SK-N-SH (cell line): ENCODE measurements at regions not wholly inside any gene's neighbourhood (a gene's known extent, or its start where the extent isn't known, plus 50 kb on each side); places are given as distances from the start of the nearest gene placed in this dataset.

Experiments
- CTCF ChIA-PET: fragments of 300-600, 350-600 bp; formaldehyde crosslinking; extraction: SDS; loops from one replicate; lab custom pipeline; 2021; lab: Yijun Ruan, JAX
- POLR2A ChIA-PET: fragments of 350-600 bp; sonication (Branson Sonifier 250); formaldehyde crosslinking; extraction: SDS; loops from one replicate; lab custom pipeline; 2020; ENCODE audit warnings: antibody characterized with exemption, inconsistent platforms; lab: Yijun Ruan, JAX
- DNase-seq: peaks from one replicate; pipeline ENCODE4 v3.0.0; 2012
- H2AFZ ChIP-seq: fragments of 200-600 bp; sonication (generic); 2 replicates; pipeline ENCODE4 v1.8.1; 2016; ENCODE audit warnings: antibody characterized with exemption, mild to moderate bottlenecking, low read depth
- H3F3A ChIP-seq: fragments of 200-600 bp; sonication (generic); replicated peaks from 2 replicates; pipeline ENCODE3; 2016; ENCODE audit warnings: antibody characterized with exemption, mild to moderate bottlenecking; ENCODE audit not compliant: insufficient read depth
- H3K27ac ChIP-seq, 2 experiments: fragments of 200-500 bp in 1 of 2; fragments of 200-600 bp in 1 of 2; sonication (Bioruptor generic) in 1 of 2; sonication (generic), shearing (Covaris generic) in 1 of 2; 2 replicates each; pipeline versions ENCODE4 v1.5.1 to v1.6.1; 2014 to 2016; ENCODE audit warnings: low read depth in 2 of 2, inconsistent platforms in 1 of 2, low read length in 1 of 2, mild to moderate bottlenecking in 1 of 2, mixed read lengths in 1 of 2
- H3K27me3 ChIP-seq: fragments of 200-600 bp; sonication (generic), shearing (Covaris generic); 2 replicates; pipeline ENCODE4 v1.6.1; 2016; ENCODE audit warnings: mixed run types; ENCODE audit not compliant: insufficient read depth
- H3K36me3 ChIP-seq, 2 experiments: fragments of 200-500 bp in 1 of 2; fragments of 200-600 bp in 1 of 2; sonication (Bioruptor generic) in 1 of 2; sonication (generic) in 1 of 2; replicated peaks in 1 of 2; 2 replicates each; pipeline versions ENCODE3 to v1.5.1; 2014 to 2016; ENCODE audit warnings: low read length in 1 of 2, mild to moderate bottlenecking in 1 of 2; ENCODE audit not compliant: insufficient read depth in 2 of 2, control insufficient read depth in 1 of 2
- H3K4me1 ChIP-seq, 2 experiments: fragments of 200-500 bp in 1 of 2; fragments of 200-600 bp in 1 of 2; sonication (Bioruptor generic) in 1 of 2; sonication (generic), shearing (Covaris generic) in 1 of 2; 2 replicates each; pipeline versions ENCODE4 v1.5.1 to v1.6.1; 2014 to 2016; ENCODE audit warnings: low read depth in 1 of 2, low read length in 1 of 2, mixed run types in 1 of 2; ENCODE audit not compliant: insufficient read depth in 2 of 2, control insufficient read depth in 1 of 2
- H3K4me2 ChIP-seq: fragments of 200-600 bp; sonication (generic), shearing (Covaris generic); 2 replicates; pipeline ENCODE4 v1.6.1; 2017; ENCODE audit warnings: mixed run types
- H3K4me3 ChIP-seq, 2 experiments: fragments of 200-500 bp in 1 of 2; fragments of 200-600 bp in 1 of 2; sonication (Bioruptor generic) in 1 of 2; sonication (generic), shearing (Covaris generic) in 1 of 2; 2 replicates each; pipeline versions ENCODE4 v1.5.1 to v1.8.1; 2014 to 2016; ENCODE audit warnings: low read depth in 2 of 2, inconsistent platforms in 1 of 2, low read length in 1 of 2, mild to moderate bottlenecking in 1 of 2, mixed read lengths in 1 of 2, moderate library complexity in 1 of 2
- H3K79me2 ChIP-seq: fragments of 200-600 bp; sonication (generic); 2 replicates; pipeline ENCODE4 v1.8.1; 2017; ENCODE audit warnings: mild to moderate bottlenecking; ENCODE audit not compliant: insufficient read depth
- H3K9ac ChIP-seq: fragments of 200-600 bp; sonication (generic); 2 replicates; pipeline ENCODE4 v1.6.1; 2017; ENCODE audit warnings: mixed run types
- H3K9me2 ChIP-seq: fragments of 200-600 bp; sonication (generic); 2 replicates; pipeline ENCODE4 v1.6.1; 2017; ENCODE audit warnings: mixed run types
- H3K9me3 ChIP-seq: fragments of 200-600 bp; sonication (generic); 2 replicates; pipeline ENCODE4 v1.6.1; 2017; ENCODE audit warnings: mixed run types, mild to moderate bottlenecking, moderate library complexity
- H4K20me1 ChIP-seq: fragments of 200-600 bp; sonication (generic); 2 replicates; pipeline ENCODE4 v1.6.1; 2017; ENCODE audit warnings: mild to moderate bottlenecking, mixed run types; ENCODE audit not compliant: insufficient read depth
- ELF1 ChIP-seq: IDR thresholded peaks from 2 replicates; pipeline ENCODE4 v1.4.0; 2012
- GABPA ChIP-seq: IDR thresholded peaks from 2 replicates; pipeline ENCODE4 v1.4.0; 2012; ENCODE audit warnings: low read depth, mild to moderate bottlenecking
- GATA2 ChIP-seq: sonication (generic); formaldehyde crosslinking; IDR thresholded peaks from 2 replicates; pipeline ENCODE4 v1.5.0; 2020; ENCODE audit warnings: mild to moderate bottlenecking, missing genetic modification reagents
- MEF2A ChIP-seq: IDR thresholded peaks from 2 replicates; pipeline ENCODE4 v1.4.0; 2012; ENCODE audit warnings: low read depth, borderline replicate concordance
- NFIC ChIP-seq: IDR thresholded peaks from 2 replicates; pipeline ENCODE4 v1.4.0; 2012; ENCODE audit warnings: borderline replicate concordance
- RAD21 ChIP-seq: IDR thresholded peaks from 2 replicates; pipeline ENCODE4 v1.6.1; 2012; ENCODE audit warnings: mild to moderate bottlenecking, low read length
- RCOR1 ChIP-seq: fragments of 150-350 bp; IDR thresholded peaks from 2 replicates; pipeline ENCODE4 v1.6.1; 2017; ENCODE audit warnings: antibody characterized with exemption, low read length
- TAF1 ChIP-seq: IDR thresholded peaks from 2 replicates; pipeline ENCODE4 v1.6.1; 2012; ENCODE audit warnings: low read depth, mild to moderate bottlenecking, low read length, moderate library complexity, borderline replicate concordance
- TCF12 ChIP-seq: IDR thresholded peaks from 2 replicates; pipeline ENCODE4 v1.4.0; 2012
- WGBS: methylation state at CpG from one replicate; pipeline ENCODE4 v1.1.6; 2017; ENCODE audit warnings: low lambda C conversion rate; 5-methylcytosine and 5-hydroxymethylcytosine counted together
- TF ChIP-seq, protein P1 (sequence below): fragments of 150-350 bp; IDR thresholded peaks from 2 replicates; pipeline ENCODE4 v1.6.1; 2016; ENCODE audit warnings: mild to moderate bottlenecking, low read depth, low read length
- TF ChIP-seq, protein P2 (sequence below): fragments of 200-600 bp; sonication (generic); IDR thresholded peaks from 2 replicates; pipeline ENCODE4 v1.6.1; 2017; ENCODE audit warnings: antibody characterized with exemption, mild to moderate bottlenecking, moderate library complexity
- TF ChIP-seq, protein P3 (sequence below): fragments of 150-350 bp; IDR thresholded peaks from 2 replicates; pipeline ENCODE4 v1.6.1; 2017; ENCODE audit warnings: antibody characterized with exemption, low read length, low read depth, borderline replicate concordance

DNA sequence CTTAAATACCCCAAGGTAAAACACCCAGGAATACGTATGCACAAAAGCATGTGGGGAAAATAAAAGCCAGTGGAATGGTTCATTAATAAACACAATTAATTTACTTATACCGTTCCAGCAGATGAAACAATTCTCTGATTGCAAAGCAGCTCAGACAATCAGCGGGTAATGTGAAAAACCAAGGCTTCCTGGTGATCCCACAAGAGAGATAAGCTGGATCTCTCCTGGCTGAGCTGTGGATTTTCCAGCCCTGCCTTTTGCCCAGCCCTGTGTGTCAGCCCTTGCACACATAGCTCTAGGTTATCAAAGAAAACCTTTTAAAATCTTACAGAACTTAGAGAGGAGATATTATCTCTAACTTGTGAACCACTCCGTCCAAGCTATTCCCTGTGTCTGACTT, 1010.7 kb upstream of the AUTS2 start:
- H3K36me3 ChIP-seq = no peaks in the 10 kb centered on the region
- CTCF ChIA-PET = no interaction called here

DNA sequence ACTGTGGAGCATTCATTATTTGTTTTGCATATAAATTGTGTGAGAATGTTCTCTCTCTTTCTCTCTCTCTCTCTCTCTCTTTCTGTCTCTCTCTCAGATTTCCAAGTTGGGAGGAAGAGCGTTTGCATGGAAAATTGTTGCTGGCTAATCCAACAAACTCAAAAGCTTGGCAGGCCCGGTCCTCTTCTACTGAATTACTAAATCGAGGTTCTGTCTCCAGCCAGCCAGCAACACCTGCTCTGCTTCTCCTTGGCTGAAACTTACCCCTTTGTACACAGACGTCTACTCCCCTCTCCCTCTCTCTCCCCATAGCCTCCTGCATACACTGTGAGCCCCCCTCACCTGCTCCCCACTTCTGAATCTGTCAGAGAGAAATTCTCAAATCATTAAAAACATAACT, 996.4 kb upstream of the AUTS2 start:
- POLR2A ChIA-PET = no interaction called here
- no peaks in the 10 kb centered on the region for H4K20me1 ChIP-seq

More for the DNA sequence above, 1010.7 kb upstream of the AUTS2 start:
- POLR2A ChIA-PET = no interaction called here
- Histone ChIP-seq H3K79me2 (no peaks in the 10 kb centered on the region), H3K9ac (no peak overlapping the region), H3K27ac (no peak overlapping the region), H3F3A (no peaks in the 10 kb centered on the region), H3K4me1 (peaks cover 0 to 3% of the 10 kb centered on the region in 2 experiments; a peak in 1 of 4 replicates), H3K9me3 (no peaks in the 10 kb centered on the region), H3K4me2 (no peak overlapping the region), H2AFZ (no peak overlapping the region), H3K9me2 (no peaks in the 10 kb centered on the region), H3K4me3 (no peak overlapping the region), H3K27me3 (no peaks in the 10 kb centered on the region), H4K20me1 (no peaks in the 10 kb centered on the region)
- peak; percentile 45 for DNase-seq
- 26% methylated on average over 4 of the region's 4 CpGs for WGBS
- TF ChIP-seq, protein P1, sequence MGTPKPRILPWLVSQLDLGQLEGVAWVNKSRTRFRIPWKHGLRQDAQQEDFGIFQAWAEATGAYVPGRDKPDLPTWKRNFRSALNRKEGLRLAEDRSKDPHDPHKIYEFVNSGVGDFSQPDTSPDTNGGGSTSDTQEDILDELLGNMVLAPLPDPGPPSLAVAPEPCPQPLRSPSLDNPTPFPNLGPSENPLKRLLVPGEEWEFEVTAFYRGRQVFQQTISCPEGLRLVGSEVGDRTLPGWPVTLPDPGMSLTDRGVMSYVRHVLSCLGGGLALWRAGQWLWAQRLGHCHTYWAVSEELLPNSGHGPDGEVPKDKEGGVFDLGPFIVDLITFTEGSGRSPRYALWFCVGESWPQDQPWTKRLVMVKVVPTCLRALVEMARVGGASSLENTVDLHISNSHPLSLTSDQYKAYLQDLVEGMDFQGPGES = no peak
- no peak for TF ChIP-seq NFIC
- 0 out of 2 replicates have a peak, but pooled peaks have one; percentile 41 for TF ChIP-seq GATA2 (CRISPR knock-in tag)
- TF ChIP-seq TAF1 = no peak
- peak; percentile 53; the same call in 1 of the 2 replicates for TF ChIP-seq RCOR1
- TF ChIP-seq, protein P2, sequence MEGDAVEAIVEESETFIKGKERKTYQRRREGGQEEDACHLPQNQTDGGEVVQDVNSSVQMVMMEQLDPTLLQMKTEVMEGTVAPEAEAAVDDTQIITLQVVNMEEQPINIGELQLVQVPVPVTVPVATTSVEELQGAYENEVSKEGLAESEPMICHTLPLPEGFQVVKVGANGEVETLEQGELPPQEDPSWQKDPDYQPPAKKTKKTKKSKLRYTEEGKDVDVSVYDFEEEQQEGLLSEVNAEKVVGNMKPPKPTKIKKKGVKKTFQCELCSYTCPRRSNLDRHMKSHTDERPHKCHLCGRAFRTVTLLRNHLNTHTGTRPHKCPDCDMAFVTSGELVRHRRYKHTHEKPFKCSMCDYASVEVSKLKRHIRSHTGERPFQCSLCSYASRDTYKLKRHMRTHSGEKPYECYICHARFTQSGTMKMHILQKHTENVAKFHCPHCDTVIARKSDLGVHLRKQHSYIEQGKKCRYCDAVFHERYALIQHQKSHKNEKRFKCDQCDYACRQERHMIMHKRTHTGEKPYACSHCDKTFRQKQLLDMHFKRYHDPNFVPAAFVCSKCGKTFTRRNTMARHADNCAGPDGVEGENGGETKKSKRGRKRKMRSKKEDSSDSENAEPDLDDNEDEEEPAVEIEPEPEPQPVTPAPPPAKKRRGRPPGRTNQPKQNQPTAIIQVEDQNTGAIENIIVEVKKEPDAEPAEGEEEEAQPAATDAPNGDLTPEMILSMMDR = no peak

More for the DNA sequence above, 996.4 kb upstream of the AUTS2 start:
- Histone ChIP-seq H3K9ac (no peak overlapping the region), H3K4me1 (no peaks in the 10 kb centered on the region), H3K9me2 (no peaks in the 10 kb centered on the region), H3K9me3 (no peaks in the 10 kb centered on the region), H3K4me2 (no peak overlapping the region), H3K27me3 (no peaks in the 10 kb centered on the region), H3K36me3 (no peaks in the 10 kb centered on the region), H3K27ac (no peak overlapping the region), H3K4me3 (no peak overlapping the region), H3F3A (no peaks in the 10 kb centered on the region), H2AFZ (no peak overlapping the region), H3K79me2 (no peaks in the 10 kb centered on the region)
- TF ChIP-seq, protein P3, sequence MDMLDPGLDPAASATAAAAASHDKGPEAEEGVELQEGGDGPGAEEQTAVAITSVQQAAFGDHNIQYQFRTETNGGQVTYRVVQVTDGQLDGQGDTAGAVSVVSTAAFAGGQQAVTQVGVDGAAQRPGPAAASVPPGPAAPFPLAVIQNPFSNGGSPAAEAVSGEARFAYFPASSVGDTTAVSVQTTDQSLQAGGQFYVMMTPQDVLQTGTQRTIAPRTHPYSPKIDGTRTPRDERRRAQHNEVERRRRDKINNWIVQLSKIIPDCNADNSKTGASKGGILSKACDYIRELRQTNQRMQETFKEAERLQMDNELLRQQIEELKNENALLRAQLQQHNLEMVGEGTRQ = no peak
- TF ChIP-seq RAD21 (no peak), ELF1 (no peak), GABPA (no peak), MEF2A (no peak), TCF12 (no peak)
- 45% methylated on average over 4 of the region's 4 CpGs for WGBS
- CTCF ChIA-PET = no interaction called here
- DNase-seq = no peak
